Neural cell (in vitro differentiated cells): ENCODE measurements at regions not wholly inside any gene's neighbourhood (a gene's known extent, or its start where the extent isn't known, plus 50 kb on each side); places are given as distances from the start of the nearest gene placed in this dataset.

Source experiments
- H2AFZ ChIP-seq: fragments of 200-600, 300-800 bp; sonication (generic), shearing (Covaris generic); 2 replicates; pipeline ENCODE4 v1.6.0; 2014; ENCODE audit warnings: low read depth, mild to moderate bottlenecking, antibody characterized with exemption, low read length, moderate library complexity
- H3F3A ChIP-seq: fragments of 200-600 bp; shearing (Covaris generic); 2 replicates; pipeline ENCODE4 v1.6.1; 2016; ENCODE audit warnings: mild to moderate bottlenecking, moderate library complexity, mixed read lengths, antibody characterized with exemption, low read length; ENCODE audit not compliant: insufficient read depth, poor library complexity, severe bottlenecking
- H3K27ac ChIP-seq: fragments of 200-600, 300-800 bp; sonication (generic), shearing (Covaris generic); 2 replicates; pipeline ENCODE4 v1.5.1; 2014; ENCODE audit warnings: mild to moderate bottlenecking, low read length, moderate library complexity
- H3K27me3 ChIP-seq: fragments of 300-800, 200-600 bp; sonication (generic), shearing (Covaris generic); 2 replicates; pipeline ENCODE4 v1.6.0; 2014; ENCODE audit warnings: mild to moderate bottlenecking, low read depth, low read length, moderate library complexity; ENCODE audit not compliant: insufficient read depth
- H3K36me3 ChIP-seq: fragments of 300-800, 200-600 bp; sonication (generic), shearing (Covaris generic); 2 replicates; pipeline ENCODE4 v1.5.1; 2014; ENCODE audit warnings: mild to moderate bottlenecking, antibody characterized with exemption, low read length, moderate library complexity; ENCODE audit not compliant: insufficient read depth
- H3K4me2 ChIP-seq: fragments of 300-800, 200-600 bp; sonication (generic), shearing (Covaris generic); 2 replicates; pipeline ENCODE4 v1.6.0; 2014; ENCODE audit warnings: mild to moderate bottlenecking, low read length
- H3K4me3 ChIP-seq: fragments of 300-800, 200-600 bp; sonication (generic), shearing (Covaris generic); 2 replicates; pipeline ENCODE4 v1.5.1; 2014; ENCODE audit warnings: mild to moderate bottlenecking, low read length, moderate library complexity
- H3K79me2 ChIP-seq: fragments of 200-600 bp; shearing (Covaris generic); replicated peaks from 2 replicates; pipeline ENCODE4 v1.6.0; 2014; ENCODE audit warnings: mild to moderate bottlenecking, low read length, moderate library complexity; ENCODE audit not compliant: insufficient read depth
- H3K9ac ChIP-seq: fragments of 300-800, 200-600 bp; sonication (generic), shearing (Covaris generic); 2 replicates; pipeline ENCODE4 v1.6.1; 2016; ENCODE audit warnings: mild to moderate bottlenecking, low read length, mixed read lengths
- H3K9me2 ChIP-seq: fragments of 200-600 bp; shearing (Covaris generic); 2 replicates; pipeline ENCODE4 v1.6.1; 2016; ENCODE audit warnings: mild to moderate bottlenecking, low read length, mixed read lengths; ENCODE audit not compliant: insufficient read depth
- H3K9me3 ChIP-seq: fragments of 200-600, 300-800 bp; sonication (generic), shearing (Covaris generic); 2 replicates; pipeline ENCODE4 v1.6.1; 2016; ENCODE audit warnings: mild to moderate bottlenecking, mixed run types, low read length, moderate library complexity, mixed read lengths
- H4K20me1 ChIP-seq: fragments of 200-600 bp; shearing (Covaris generic); 2 replicates; pipeline ENCODE4 v1.6.1; 2016; ENCODE audit warnings: mild to moderate bottlenecking, mixed run types; ENCODE audit not compliant: insufficient read depth
- EP300 ChIP-seq: fragments of 450-650 bp; conservative IDR thresholded peaks from 2 replicates; pipeline ENCODE4 v1.6.1; 2014; ENCODE audit warnings: antibody characterized with exemption, mild to moderate bottlenecking, moderate library complexity; ENCODE audit not compliant: poor library complexity, severe bottlenecking
- EZH2 ChIP-seq: fragments of 200-600, 300-800 bp; shearing (Covaris generic), sonication (generic); IDR thresholded peaks from 2 replicates; pipeline ENCODE4 v1.6.1; 2014; ENCODE audit warnings: antibody characterized with exemption, low read length, borderline replicate concordance, mild to moderate bottlenecking; ENCODE audit not compliant: insufficient read depth, poor library complexity, severe bottlenecking
- MXI1 ChIP-seq: fragments of 450-650 bp; conservative IDR thresholded peaks from 2 replicates; pipeline ENCODE4 v1.6.1; 2014; ENCODE audit warnings: antibody characterized with exemption, mild to moderate bottlenecking; ENCODE audit not compliant: poor library complexity, severe bottlenecking
- POLR2AphosphoS5 ChIP-seq: IDR thresholded peaks from 2 replicates; pipeline ENCODE4 v1.6.1; 2012
- RAD21 ChIP-seq: fragments of 450-650 bp; conservative IDR thresholded peaks from 2 replicates; pipeline ENCODE4 v1.6.1; 2014; ENCODE audit warnings: antibody characterized with exemption, mild to moderate bottlenecking, moderate library complexity
- SMC3 ChIP-seq: fragments of 450-650 bp; conservative IDR thresholded peaks from 2 replicates; pipeline ENCODE4 v1.6.1; 2014; ENCODE audit warnings: antibody characterized with exemption, mild to moderate bottlenecking, moderate library complexity; ENCODE audit not compliant: poor library complexity
- TAF1 ChIP-seq: IDR thresholded peaks from 2 replicates; pipeline ENCODE4 v1.6.1; 2012; ENCODE audit warnings: low read depth
- TF ChIP-seq, protein P1 (sequence below): IDR thresholded peaks from 2 replicates; pipeline ENCODE4 v1.6.1; 2012; ENCODE audit warnings: borderline replicate concordance
- TF ChIP-seq, protein P2 (sequence below): fragments of 450-650 bp; IDR thresholded peaks from 2 replicates; pipeline ENCODE4 v1.5.1; 2014; ENCODE audit warnings: antibody characterized with exemption, mild to moderate bottlenecking, moderate library complexity; ENCODE audit not compliant: poor library complexity, severe bottlenecking

DNA sequence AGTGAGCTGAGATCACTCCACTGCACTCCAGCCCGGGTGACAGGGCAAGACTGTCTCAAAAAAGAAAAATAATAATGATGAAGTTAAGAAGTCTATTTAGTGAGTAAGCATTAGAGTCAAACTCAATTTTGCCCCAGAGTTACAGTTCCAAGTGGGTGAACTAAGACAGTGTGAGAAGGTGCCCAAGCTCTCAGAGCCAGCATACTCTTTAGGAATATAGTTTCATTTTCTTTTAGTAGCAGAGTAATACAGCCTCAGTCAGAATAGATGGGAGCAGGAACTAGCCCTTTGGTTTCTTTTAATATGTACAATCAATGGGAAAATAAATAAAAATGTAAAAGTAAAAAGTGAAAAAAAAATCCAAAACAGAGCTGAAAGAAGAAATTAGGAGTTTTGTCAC, 87.0 kb upstream of the ADGRF1 start:
- Histone ChIP-seq H3F3A (no peaks in the 10 kb centered on the region), H3K9me2 (no peaks in the 10 kb centered on the region), H4K20me1 (no peaks in the 10 kb centered on the region), H3K79me2 (no peaks in the 10 kb centered on the region), H3K9ac (no peak overlapping the region), H2AFZ (no peak overlapping the region), H3K36me3 (no peaks in the 10 kb centered on the region), H3K4me2 (no peak overlapping the region), H3K27ac (no peak overlapping the region), H3K4me3 (no peak overlapping the region), H3K27me3 (no peaks in the 10 kb centered on the region), H3K9me3 (no peaks in the 10 kb centered on the region)
- TF ChIP-seq, protein P1, sequence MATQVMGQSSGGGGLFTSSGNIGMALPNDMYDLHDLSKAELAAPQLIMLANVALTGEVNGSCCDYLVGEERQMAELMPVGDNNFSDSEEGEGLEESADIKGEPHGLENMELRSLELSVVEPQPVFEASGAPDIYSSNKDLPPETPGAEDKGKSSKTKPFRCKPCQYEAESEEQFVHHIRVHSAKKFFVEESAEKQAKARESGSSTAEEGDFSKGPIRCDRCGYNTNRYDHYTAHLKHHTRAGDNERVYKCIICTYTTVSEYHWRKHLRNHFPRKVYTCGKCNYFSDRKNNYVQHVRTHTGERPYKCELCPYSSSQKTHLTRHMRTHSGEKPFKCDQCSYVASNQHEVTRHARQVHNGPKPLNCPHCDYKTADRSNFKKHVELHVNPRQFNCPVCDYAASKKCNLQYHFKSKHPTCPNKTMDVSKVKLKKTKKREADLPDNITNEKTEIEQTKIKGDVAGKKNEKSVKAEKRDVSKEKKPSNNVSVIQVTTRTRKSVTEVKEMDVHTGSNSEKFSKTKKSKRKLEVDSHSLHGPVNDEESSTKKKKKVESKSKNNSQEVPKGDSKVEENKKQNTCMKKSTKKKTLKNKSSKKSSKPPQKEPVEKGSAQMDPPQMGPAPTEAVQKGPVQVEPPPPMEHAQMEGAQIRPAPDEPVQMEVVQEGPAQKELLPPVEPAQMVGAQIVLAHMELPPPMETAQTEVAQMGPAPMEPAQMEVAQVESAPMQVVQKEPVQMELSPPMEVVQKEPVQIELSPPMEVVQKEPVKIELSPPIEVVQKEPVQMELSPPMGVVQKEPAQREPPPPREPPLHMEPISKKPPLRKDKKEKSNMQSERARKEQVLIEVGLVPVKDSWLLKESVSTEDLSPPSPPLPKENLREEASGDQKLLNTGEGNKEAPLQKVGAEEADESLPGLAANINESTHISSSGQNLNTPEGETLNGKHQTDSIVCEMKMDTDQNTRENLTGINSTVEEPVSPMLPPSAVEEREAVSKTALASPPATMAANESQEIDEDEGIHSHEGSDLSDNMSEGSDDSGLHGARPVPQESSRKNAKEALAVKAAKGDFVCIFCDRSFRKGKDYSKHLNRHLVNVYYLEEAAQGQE = no peak
- TF ChIP-seq, protein P2, sequence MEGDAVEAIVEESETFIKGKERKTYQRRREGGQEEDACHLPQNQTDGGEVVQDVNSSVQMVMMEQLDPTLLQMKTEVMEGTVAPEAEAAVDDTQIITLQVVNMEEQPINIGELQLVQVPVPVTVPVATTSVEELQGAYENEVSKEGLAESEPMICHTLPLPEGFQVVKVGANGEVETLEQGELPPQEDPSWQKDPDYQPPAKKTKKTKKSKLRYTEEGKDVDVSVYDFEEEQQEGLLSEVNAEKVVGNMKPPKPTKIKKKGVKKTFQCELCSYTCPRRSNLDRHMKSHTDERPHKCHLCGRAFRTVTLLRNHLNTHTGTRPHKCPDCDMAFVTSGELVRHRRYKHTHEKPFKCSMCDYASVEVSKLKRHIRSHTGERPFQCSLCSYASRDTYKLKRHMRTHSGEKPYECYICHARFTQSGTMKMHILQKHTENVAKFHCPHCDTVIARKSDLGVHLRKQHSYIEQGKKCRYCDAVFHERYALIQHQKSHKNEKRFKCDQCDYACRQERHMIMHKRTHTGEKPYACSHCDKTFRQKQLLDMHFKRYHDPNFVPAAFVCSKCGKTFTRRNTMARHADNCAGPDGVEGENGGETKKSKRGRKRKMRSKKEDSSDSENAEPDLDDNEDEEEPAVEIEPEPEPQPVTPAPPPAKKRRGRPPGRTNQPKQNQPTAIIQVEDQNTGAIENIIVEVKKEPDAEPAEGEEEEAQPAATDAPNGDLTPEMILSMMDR = no peak
- TF ChIP-seq MXI1 (no peak), SMC3 (no peak), EZH2 (no peak), EP300 (no peak), POLR2AphosphoS5 (no peak), TAF1 (no peak), RAD21 (no peak)

DNA sequence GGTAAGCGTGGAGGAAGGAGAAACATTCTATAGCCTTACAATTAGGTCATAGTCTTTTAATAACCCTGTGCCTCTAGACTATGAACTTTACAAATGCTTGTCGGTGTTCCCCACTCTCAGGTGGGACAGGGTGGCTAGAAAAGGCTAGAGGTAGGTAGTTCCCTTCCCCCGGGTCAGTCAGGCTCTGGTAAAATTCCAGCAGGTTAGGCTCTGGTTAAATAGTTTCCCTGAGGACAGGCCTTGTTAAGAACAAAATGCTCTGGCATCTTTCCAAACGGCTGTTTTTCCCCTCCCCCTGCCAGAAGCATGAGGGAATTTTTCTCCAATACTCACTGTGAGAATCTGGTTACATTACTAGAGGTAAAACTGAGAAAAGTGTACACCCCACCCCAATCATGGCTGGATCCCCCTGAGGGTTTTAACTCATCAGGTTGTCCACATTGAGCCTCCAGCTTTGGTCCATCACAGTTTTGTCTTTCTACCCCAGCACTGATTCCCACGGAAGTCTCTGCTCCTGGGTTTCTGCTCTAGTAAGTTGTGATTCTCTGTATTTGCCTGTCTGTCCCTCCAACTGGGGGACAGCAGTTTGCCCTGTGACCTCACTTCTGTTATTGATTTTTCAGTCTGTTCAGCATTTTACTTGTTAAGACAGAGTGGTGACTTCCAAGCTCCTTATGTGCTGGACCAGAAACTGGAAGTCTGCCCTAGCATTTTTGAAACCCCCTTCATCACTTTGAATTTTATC, 84.7 kb upstream of the ADGRF1 start:
- H3K4me2 ChIP-seq = no peak overlapping the region
- no peak overlapping the region for H2AFZ ChIP-seq
- no peaks in the 10 kb centered on the region for H3K9me2 ChIP-seq
- H4K20me1 ChIP-seq = no peaks in the 10 kb centered on the region
- no peaks in the 10 kb centered on the region for H3F3A ChIP-seq
- H3K36me3 ChIP-seq = no peaks in the 10 kb centered on the region
- no peak overlapping the region for H3K4me3 ChIP-seq
- H3K9ac ChIP-seq = no peak overlapping the region
- no peaks in the 10 kb centered on the region for H3K9me3 ChIP-seq
- no peaks in the 10 kb centered on the region for H3K79me2 ChIP-seq
- no peak overlapping the region for H3K27ac ChIP-seq
- H3K27me3 ChIP-seq = no peaks in the 10 kb centered on the region
- TF ChIP-seq POLR2AphosphoS5 (no peak), SMC3 (no peak), EZH2 (no peak), MXI1 (no peak), EP300 (no peak), RAD21 (no peak), TAF1 (no peak)
- TF ChIP-seq, protein P2 = no peak
- TF ChIP-seq, protein P1 = no peak
